Cardiac fibroblast (primary cell): ENCODE measurements at regions not wholly inside any gene's neighbourhood (a gene's known extent, or its start where the extent isn't known, plus 50 kb on each side); places are given as distances from the start of the nearest gene placed in this dataset.
"Not testable (repeated sequence)": the region's sequence is repeated elsewhere in the genome, so short reads cannot be mapped to it uniquely, and the experiment has no call there.

Experiments used
- DNase-seq, 2 donors: peaks; one replicate each; pipeline versions ENCODE4 v3.0.0 to v3.0.0-alpha.2; 2010; ENCODE audit warnings: low read depth in 2 of 2
- H3K4me3 ChIP-seq, 2 donors: replicated peaks in 1 of 2; 1 replicate in 1 of 2; 2 replicates in 1 of 2; pipeline ENCODE4 v1.5.1; 2011; ENCODE audit warnings: low read depth in 2 of 2, low read length in 2 of 2, mild to moderate bottlenecking in 2 of 2, moderate library complexity in 1 of 2
- TF ChIP-seq, protein P1 (sequence below): IDR thresholded peaks from one replicate; pipeline ENCODE4 v1.5.1; 2011; ENCODE audit warnings: low read depth, mild to moderate bottlenecking, low read length, inconsistent platforms

- TF ChIP-seq, protein P1, sequence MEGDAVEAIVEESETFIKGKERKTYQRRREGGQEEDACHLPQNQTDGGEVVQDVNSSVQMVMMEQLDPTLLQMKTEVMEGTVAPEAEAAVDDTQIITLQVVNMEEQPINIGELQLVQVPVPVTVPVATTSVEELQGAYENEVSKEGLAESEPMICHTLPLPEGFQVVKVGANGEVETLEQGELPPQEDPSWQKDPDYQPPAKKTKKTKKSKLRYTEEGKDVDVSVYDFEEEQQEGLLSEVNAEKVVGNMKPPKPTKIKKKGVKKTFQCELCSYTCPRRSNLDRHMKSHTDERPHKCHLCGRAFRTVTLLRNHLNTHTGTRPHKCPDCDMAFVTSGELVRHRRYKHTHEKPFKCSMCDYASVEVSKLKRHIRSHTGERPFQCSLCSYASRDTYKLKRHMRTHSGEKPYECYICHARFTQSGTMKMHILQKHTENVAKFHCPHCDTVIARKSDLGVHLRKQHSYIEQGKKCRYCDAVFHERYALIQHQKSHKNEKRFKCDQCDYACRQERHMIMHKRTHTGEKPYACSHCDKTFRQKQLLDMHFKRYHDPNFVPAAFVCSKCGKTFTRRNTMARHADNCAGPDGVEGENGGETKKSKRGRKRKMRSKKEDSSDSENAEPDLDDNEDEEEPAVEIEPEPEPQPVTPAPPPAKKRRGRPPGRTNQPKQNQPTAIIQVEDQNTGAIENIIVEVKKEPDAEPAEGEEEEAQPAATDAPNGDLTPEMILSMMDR, result no peak
- H3K4me3 ChIP-seq, result no peak overlapping the region
- DNase-seq, result no peak
These were observed 64.0 kb downstream of the EBNA1BP2 start for GRCh38 chr1:43108080-43108479.

DNA sequence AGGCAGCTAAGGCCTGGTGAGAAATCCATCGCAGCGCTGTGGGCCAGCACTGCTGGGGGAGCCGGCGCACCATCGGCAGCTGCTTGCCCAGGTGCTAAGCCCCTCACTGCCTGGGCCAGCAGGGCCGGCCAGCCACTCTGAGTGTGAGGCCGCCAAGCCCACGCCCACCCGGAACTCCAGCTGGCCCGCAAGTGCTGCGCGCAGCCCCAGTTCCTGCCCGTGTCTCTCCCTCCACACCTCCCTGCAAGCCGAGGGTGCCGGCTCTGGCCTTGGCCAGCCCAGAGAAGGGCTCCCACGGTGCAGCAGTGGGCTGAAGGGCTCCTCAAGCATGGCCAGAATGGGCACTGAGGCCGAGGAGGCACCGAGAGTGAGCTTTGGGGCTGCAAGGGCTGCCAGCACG lies 64.4 kb downstream of the EBNA1BP2 start:
- DNase-seq, result no peak
- H3K4me3 ChIP-seq, result no peak overlapping the region
- TF ChIP-seq, protein P1, result no peak

- no peak for DNase-seq
- H3K4me3 ChIP-seq, result no peak overlapping the region
- TF ChIP-seq, protein P1, result no peak
These were observed 67.9 kb downstream of the EBNA1BP2 start for GRCh38 chr1:43104027-43104763.

GRCh38 chr1:43101061-43101460 lies 71.0 kb downstream of the EBNA1BP2 start:
- no peak overlapping the region for H3K4me3 ChIP-seq
- TF ChIP-seq, protein P1, result no peak
- no peak for DNase-seq

- no peak overlapping the region for H3K4me3 ChIP-seq
- TF ChIP-seq, protein P1, result no peak
- DNase-seq, result no peak
These were observed 73.9 kb downstream of the EBNA1BP2 start for GRCh38 chr1:43098200-43098599.

DNA sequence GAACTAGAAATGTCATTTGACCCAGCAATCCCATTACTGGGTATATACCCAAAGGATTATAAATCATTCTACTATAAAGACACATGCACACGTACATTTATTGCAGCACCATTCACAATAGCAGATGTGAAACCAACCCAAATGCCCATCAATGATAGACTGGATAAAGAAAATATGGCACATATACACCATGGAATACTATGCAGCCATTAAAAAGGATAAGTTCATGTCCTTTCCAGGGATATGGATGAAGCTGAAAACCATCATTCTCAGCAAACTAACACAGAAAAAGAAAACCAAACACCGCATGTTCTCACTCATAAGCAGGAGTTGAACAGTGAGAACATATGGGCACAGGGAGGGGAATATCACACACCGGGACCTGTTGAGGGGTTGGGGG lies 75.6 kb downstream of the EBNA1BP2 start:
- H3K4me3 ChIP-seq, DNase-seq: not testable (repeated sequence)

GRCh38 chr1:43090812-43091211 lies 81.3 kb downstream of the EBNA1BP2 start:
- H3K4me3 ChIP-seq, DNase-seq: not testable (repeated sequence)

DNA sequence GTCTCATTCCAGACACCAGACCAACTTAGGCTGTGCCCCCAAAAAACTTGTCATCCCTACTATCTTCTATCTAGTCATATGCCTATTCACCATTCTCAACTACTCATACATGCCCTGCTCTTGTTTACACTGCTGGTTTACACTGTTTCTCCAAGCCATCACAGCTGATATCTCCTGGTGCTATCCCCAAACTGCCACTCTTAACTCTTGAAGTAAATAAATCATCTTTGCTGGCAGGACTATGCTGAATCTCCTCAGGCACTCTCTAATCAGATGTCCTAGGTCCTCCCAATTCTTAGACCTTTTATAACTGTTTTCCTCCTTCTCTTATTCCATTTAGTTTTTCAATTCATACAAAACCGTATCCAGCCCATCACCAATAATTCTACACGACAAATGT lies 81.9 kb downstream of the EBNA1BP2 start:
- not testable (repeated sequence) for H3K4me3 ChIP-seq, DNase-seq
